ENCODE measurements at regions not wholly inside any gene's neighbourhood (a gene's known extent, or its start where the extent isn't known, plus 50 kb on each side); places are given as distances from the start of the nearest gene placed in this dataset.

DNA sequence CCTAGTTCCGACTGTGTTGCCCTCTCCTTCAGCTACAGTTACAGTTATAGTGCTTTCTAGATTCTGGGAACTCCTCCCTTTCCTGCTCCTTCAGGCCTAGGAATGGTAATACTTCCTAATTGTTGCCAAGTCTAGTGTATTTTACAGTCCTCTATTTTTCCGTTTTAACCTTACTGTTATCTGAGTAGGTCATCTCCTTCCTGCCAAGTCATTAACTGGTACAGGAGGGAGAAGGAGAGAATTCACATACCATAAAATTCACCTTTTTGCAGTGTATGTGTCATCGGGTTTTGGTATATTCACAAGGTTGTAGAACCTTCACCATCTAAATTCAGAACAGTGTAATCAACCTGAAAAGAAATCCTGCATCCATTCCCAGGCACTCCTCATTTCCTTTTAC is 335.4 kb upstream of the MEF2C start:
- TF ChIP-seq, protein P1, sequence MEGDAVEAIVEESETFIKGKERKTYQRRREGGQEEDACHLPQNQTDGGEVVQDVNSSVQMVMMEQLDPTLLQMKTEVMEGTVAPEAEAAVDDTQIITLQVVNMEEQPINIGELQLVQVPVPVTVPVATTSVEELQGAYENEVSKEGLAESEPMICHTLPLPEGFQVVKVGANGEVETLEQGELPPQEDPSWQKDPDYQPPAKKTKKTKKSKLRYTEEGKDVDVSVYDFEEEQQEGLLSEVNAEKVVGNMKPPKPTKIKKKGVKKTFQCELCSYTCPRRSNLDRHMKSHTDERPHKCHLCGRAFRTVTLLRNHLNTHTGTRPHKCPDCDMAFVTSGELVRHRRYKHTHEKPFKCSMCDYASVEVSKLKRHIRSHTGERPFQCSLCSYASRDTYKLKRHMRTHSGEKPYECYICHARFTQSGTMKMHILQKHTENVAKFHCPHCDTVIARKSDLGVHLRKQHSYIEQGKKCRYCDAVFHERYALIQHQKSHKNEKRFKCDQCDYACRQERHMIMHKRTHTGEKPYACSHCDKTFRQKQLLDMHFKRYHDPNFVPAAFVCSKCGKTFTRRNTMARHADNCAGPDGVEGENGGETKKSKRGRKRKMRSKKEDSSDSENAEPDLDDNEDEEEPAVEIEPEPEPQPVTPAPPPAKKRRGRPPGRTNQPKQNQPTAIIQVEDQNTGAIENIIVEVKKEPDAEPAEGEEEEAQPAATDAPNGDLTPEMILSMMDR (IDR thresholded peaks at IDR 0.05; ENCODE audit: insufficient read depth, low read length, poor library complexity, severe bottlenecking): no peak
- TF ChIP-seq EZH2phosphoT487 (conservative IDR thresholded peaks at IDR 0.05; ENCODE audit: low read length): no peak

All from SU-DHL-6 (cell line).